Endodermal cell (in vitro differentiated cells): ENCODE measurements at regions not wholly inside any gene's neighbourhood (a gene's known extent, or its start where the extent isn't known, plus 50 kb on each side); places are given as distances from the start of the nearest gene placed in this dataset.

ENCODE experiments used
- DNase-seq: peaks from one replicate; pipeline ENCODE4 v3.0.0-alpha.2; 2017
- H3K27ac ChIP-seq: 2 replicates; pipeline ENCODE4 v1.5.1; 2013; ENCODE audit warnings: mild to moderate bottlenecking, low read depth, low read length, moderate library complexity
- H3K27me3 ChIP-seq: 2 replicates; pipeline ENCODE4 v1.6.1; 2013; ENCODE audit warnings: mild to moderate bottlenecking, low read length, moderate library complexity; ENCODE audit not compliant: insufficient read depth, control insufficient read depth, poor library complexity, severe bottlenecking
- H3K36me3 ChIP-seq: 2 replicates; pipeline ENCODE4 v1.7.0; 2013; ENCODE audit warnings: mild to moderate bottlenecking, low read length, moderate library complexity; ENCODE audit not compliant: control insufficient read depth, insufficient read depth
- H3K4me1 ChIP-seq: one replicate; pipeline ENCODE4 v1.7.0; 2013; ENCODE audit warnings: low read length; ENCODE audit not compliant: control insufficient read depth, insufficient read depth
- H3K4me3 ChIP-seq: 2 replicates; pipeline ENCODE4 v1.5.1; 2013; ENCODE audit warnings: mild to moderate bottlenecking, low read length, moderate library complexity
- H3K9ac ChIP-seq: 2 replicates; pipeline ENCODE4 v1.6.1; 2013; ENCODE audit warnings: mild to moderate bottlenecking, low read length, moderate library complexity; ENCODE audit not compliant: poor library complexity, severe bottlenecking; ENCODE audit errors: extremely low read depth
- H3K9me3 ChIP-seq: 2 replicates; pipeline ENCODE4 v1.6.1; 2013; ENCODE audit warnings: mild to moderate bottlenecking, low read length, moderate library complexity; ENCODE audit not compliant: control insufficient read depth
- H3K27ac Mint-ChIP-seq: 2 replicates; pipeline ENCODE4 v1.8.0; 2020; ENCODE audit warnings: mixed read lengths
- H3K27me3 Mint-ChIP-seq: 2 replicates; pipeline ENCODE4 v1.8.0; 2021; ENCODE audit warnings: mild to moderate bottlenecking, mixed read lengths; ENCODE audit not compliant: insufficient read depth
- H3K36me3 Mint-ChIP-seq: 2 replicates; pipeline ENCODE4 v1.8.0; 2020; ENCODE audit warnings: low read depth, mixed read lengths
- H3K4me1 Mint-ChIP-seq: 2 replicates; pipeline ENCODE4 v1.8.0; 2020; ENCODE audit warnings: mixed read lengths
- H3K4me3 Mint-ChIP-seq: 2 replicates; pipeline ENCODE4 v1.8.0; 2020; ENCODE audit warnings: mild to moderate bottlenecking, moderate library complexity, mixed read lengths
- H3K9me3 Mint-ChIP-seq: 2 replicates; pipeline ENCODE4 v1.8.0; 2020; ENCODE audit warnings: mild to moderate bottlenecking, mixed read lengths
- WGBS, 2 experiments: methylation state at CpG; one replicate each; pipeline versions ENCODE4 v1.1.5 to v1.1.7; 2013; ENCODE audit warnings: missing lambda C conversion rate in 2 of 2, mixed read lengths in 1 of 2; ENCODE audit not compliant: insufficient coverage in 1 of 2, insufficient read length in 1 of 2; 5-methylcytosine and 5-hydroxymethylcytosine counted together
- TF ChIP-seq, protein P1 (sequence below): fragments of 200-600 bp; sonication (generic); conservative IDR thresholded peaks from 2 replicates; pipeline ENCODE4 v1.5.0; 2021; ENCODE audit warnings: antibody characterized with exemption, mild to moderate bottlenecking

DNA sequence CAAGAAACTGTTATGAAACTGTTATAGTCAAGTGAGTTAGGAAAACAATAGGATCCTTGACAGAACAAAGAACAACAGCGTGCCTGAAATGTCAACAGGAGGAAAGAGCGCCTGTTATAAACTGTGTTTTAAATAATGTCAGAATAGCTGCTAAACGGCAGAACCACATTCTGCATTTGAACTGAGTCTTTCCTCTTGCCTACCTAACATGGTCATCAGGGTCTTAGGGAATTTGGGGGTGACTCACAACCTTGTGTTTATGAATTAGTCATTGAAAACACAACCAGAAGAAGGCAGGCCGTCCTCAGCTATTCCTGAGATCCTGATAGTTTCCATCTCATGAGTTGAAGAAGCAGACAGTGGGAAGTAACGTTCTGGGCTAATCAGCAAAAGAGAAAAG lies 222.0 kb upstream of the FN1 start:
- 68 to 84% methylated on average over 4 to 5 of the region's 5 CpGs for WGBS, 2 experiments
- no peak overlapping the region for H3K27ac Mint-ChIP-seq
- H3K9ac ChIP-seq, result no peak overlapping the region
- H3K36me3 ChIP-seq, result no peaks in the 10 kb centered on the region
- H3K9me3 ChIP-seq, result no peaks in the 10 kb centered on the region
- DNase-seq, result no peak
- no peaks in the 10 kb centered on the region for H3K36me3 Mint-ChIP-seq
- no peak overlapping the region for H3K4me3 Mint-ChIP-seq
- H3K9me3 Mint-ChIP-seq, result no peaks in the 10 kb centered on the region
- H3K4me1 ChIP-seq, result no peaks in the 10 kb centered on the region
- no peak overlapping the region for H3K4me3 ChIP-seq
- H3K27me3 ChIP-seq, result no peaks in the 10 kb centered on the region
- TF ChIP-seq, protein P1, sequence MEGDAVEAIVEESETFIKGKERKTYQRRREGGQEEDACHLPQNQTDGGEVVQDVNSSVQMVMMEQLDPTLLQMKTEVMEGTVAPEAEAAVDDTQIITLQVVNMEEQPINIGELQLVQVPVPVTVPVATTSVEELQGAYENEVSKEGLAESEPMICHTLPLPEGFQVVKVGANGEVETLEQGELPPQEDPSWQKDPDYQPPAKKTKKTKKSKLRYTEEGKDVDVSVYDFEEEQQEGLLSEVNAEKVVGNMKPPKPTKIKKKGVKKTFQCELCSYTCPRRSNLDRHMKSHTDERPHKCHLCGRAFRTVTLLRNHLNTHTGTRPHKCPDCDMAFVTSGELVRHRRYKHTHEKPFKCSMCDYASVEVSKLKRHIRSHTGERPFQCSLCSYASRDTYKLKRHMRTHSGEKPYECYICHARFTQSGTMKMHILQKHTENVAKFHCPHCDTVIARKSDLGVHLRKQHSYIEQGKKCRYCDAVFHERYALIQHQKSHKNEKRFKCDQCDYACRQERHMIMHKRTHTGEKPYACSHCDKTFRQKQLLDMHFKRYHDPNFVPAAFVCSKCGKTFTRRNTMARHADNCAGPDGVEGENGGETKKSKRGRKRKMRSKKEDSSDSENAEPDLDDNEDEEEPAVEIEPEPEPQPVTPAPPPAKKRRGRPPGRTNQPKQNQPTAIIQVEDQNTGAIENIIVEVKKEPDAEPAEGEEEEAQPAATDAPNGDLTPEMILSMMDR, result no peak
- no peak overlapping the region for H3K27ac ChIP-seq
- H3K27me3 Mint-ChIP-seq, result no peaks in the 10 kb centered on the region
- H3K4me1 Mint-ChIP-seq, result no peaks in the 10 kb centered on the region

DNA sequence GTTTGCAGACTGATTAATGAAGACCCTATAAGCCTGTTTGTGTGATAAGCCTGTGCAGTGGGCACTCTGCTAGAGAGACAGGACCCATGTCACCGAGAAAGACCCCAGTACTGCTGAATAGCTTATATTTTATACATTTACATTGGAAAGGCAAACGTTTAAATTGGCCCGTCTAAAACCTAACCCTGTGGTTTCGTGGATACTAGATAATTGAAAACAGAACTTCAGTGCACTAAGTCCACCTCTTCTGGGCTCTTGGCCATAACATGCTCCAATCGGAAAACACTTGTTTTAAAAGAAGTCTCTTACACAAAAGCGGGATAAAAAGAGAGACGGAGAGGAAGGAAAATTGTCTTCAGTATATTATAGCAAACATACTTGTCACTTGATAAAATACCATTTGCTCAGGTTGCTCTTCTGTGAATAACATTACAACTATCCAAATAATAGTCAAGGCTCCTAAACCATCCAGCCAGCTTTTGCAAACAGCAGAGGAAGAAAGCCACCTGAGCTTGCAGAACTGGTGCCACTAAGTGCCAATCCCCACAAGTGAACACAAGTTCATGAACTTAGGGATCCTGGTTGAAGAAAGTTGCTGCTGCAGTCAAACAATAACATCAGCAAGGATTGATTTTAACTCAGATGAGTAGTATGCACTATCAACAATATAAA lies 218.4 kb upstream of the FN1 start:
- 93 to 94% methylated on average over 5 to 7 of the region's 7 CpGs for WGBS, 2 experiments
- H3K27me3 Mint-ChIP-seq, result no peaks in the 10 kb centered on the region
- TF ChIP-seq, protein P1, result no peak
- no peak overlapping the region for H3K4me3 Mint-ChIP-seq
- H3K36me3 ChIP-seq, result no peaks in the 10 kb centered on the region
- H3K27me3 ChIP-seq, result no peaks in the 10 kb centered on the region
- no peak overlapping the region for H3K9ac ChIP-seq
- H3K9me3 ChIP-seq, result no peaks in the 10 kb centered on the region
- H3K4me1 ChIP-seq, result no peaks in the 10 kb centered on the region
- no peak overlapping the region for H3K27ac Mint-ChIP-seq
- DNase-seq, result no peak
- H3K4me3 ChIP-seq, result no peak overlapping the region
- no peaks in the 10 kb centered on the region for H3K9me3 Mint-ChIP-seq
- no peaks in the 10 kb centered on the region for H3K4me1 Mint-ChIP-seq
- H3K27ac ChIP-seq, result no peak overlapping the region
- H3K36me3 Mint-ChIP-seq, result no peaks in the 10 kb centered on the region

DNA sequence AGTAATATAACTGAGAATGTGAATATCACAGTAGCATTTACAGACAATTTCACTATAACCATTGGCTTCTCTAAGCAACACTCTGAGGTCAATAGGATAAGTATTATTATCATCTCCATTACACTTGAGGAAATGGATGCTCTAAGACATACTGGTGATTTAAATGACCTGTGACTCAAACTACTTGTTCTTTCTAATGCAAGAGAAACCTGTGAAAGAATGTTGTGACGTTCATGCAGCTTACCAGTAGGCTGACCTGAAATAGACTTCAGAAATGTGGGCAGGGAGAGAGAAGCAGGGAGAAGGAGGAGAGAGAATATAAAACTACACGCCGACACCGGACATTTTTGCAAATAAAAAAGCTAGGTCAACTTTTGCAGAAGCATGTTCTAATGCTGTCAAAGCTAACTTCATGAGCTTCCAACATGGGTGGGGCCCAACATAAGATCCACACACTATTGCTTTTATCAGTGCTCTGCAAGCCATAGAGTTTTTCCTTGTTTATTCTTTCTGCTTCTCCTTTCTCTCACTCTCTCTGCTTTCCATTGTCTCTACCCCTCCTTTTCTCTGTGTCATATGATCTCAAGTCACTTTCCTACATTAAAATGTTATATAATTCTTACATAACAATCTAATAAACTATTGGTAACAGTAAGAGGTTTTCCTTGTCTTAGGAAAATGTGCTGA lies 217.6 kb upstream of the FN1 start:
- Histone ChIP-seq H3K9ac (no peak overlapping the region), H3K36me3 (no peaks in the 10 kb centered on the region), H3K27ac (no peak overlapping the region), H3K4me1 (no peaks in the 10 kb centered on the region), H3K9me3 (no peaks in the 10 kb centered on the region), H3K27me3 (no peaks in the 10 kb centered on the region), H3K4me3 (no peak overlapping the region)
- H3K9me3 Mint-ChIP-seq, result no peaks in the 10 kb centered on the region
- no peaks in the 10 kb centered on the region for H3K36me3 Mint-ChIP-seq
- TF ChIP-seq, protein P1, result no peak
- no peaks in the 10 kb centered on the region for H3K4me1 Mint-ChIP-seq
- H3K27me3 Mint-ChIP-seq, result no peaks in the 10 kb centered on the region
- no peak for DNase-seq
- no peak overlapping the region for H3K27ac Mint-ChIP-seq
- H3K4me3 Mint-ChIP-seq, result no peak overlapping the region
- 62 to 73% methylated on average over 3 to 4 of the region's 4 CpGs for WGBS, 2 experiments
